ENCODE measurements at regions not wholly inside any gene's neighbourhood (a gene's known extent, or its start where the extent isn't known, plus 50 kb on each side); places are given as distances from the start of the nearest gene placed in this dataset.

GRCh38 chr2:13884291-13884976, 748.1 kb upstream of the LRATD1 start:
- no peak for DNase-seq
- 51% methylated on average over 2 of the region's 3 CpGs for WGBS (ENCODE audit: insufficient coverage, low coverage, low lambda C conversion rate, missing lambda C conversion rate)
- intact Hi-C loops (cut with DNase I): no loop called here

GRCh38 chr2:13901526-13901925, 731.0 kb upstream of the LRATD1 start:
- Histone ChIP-seq H3K9me3 (no peaks in the 10 kb centered on the region), H3K4me3 (no peak overlapping the region), H3K4me1 (no peaks in the 10 kb centered on the region), H3K27me3 (no peaks in the 10 kb centered on the region), H3K36me3 (no peaks in the 10 kb centered on the region), H3K27ac (no peak overlapping the region)
- DNase-seq (no peak), ATAC-seq (no peak)
- intact Hi-C loops (cut with DNase I): no loop called here
- WGBS (ENCODE audit: insufficient coverage, low coverage, low lambda C conversion rate, missing lambda C conversion rate): 33% methylated on average over 1 of the region's 1 CpG
- no peak for TF ChIP-seq CTCF (IDR thresholded peaks at IDR 0.05)
- TF ChIP-seq POLR2A (IDR thresholded peaks at IDR 0.05): no peak

More at GRCh38 chr2:13884291-13884976, 748.1 kb upstream of the LRATD1 start:
- Histone ChIP-seq H3K4me1 (no peaks in the 10 kb centered on the region), H3K27me3 (no peaks in the 10 kb centered on the region), H3K36me3 (no peaks in the 10 kb centered on the region), H3K9me3 (no peaks in the 10 kb centered on the region), H3K4me3 (no peak overlapping the region), H3K27ac (no peak overlapping the region)
- ATAC-seq: no peak
- TF ChIP-seq CTCF (IDR thresholded peaks at IDR 0.05) (no peak), POLR2A (IDR thresholded peaks at IDR 0.05) (no peak)

- TF ChIP-seq CTCF (IDR thresholded peaks at IDR 0.05) (no peak), POLR2A (IDR thresholded peaks at IDR 0.05) (no peak)
- no peaks in the 10 kb centered on the region for H3K4me1 ChIP-seq
- H3K36me3 ChIP-seq: no peaks in the 10 kb centered on the region
- no peak overlapping the region for H3K4me3 ChIP-seq
- DNase-seq: no peak
- H3K27ac ChIP-seq: no peak overlapping the region
- no peak for ATAC-seq
- H3K27me3 ChIP-seq: no peaks in the 10 kb centered on the region
- no peaks in the 10 kb centered on the region for H3K9me3 ChIP-seq
- 37% methylated on average over 2 of the region's 2 CpGs for WGBS (ENCODE audit: insufficient coverage, low coverage, low lambda C conversion rate, missing lambda C conversion rate)
- intact Hi-C loops (cut with DNase I): no loop called here
These were observed 726.7 kb upstream of the LRATD1 start for GRCh38 chr2:13905831-13906230.

GRCh38 chr2:13916066-13916465, 716.5 kb upstream of the LRATD1 start:
- no peaks in the 10 kb centered on the region for H3K27me3 ChIP-seq
- no peaks in the 10 kb centered on the region for H3K4me1 ChIP-seq
- DNase-seq: no peak
- 57% methylated on average over 2 of the region's 2 CpGs for WGBS (ENCODE audit: insufficient coverage, low coverage, low lambda C conversion rate, missing lambda C conversion rate)
- no peaks in the 10 kb centered on the region for H3K9me3 ChIP-seq
- no peak for TF ChIP-seq POLR2A (IDR thresholded peaks at IDR 0.05)
- TF ChIP-seq CTCF (IDR thresholded peaks at IDR 0.05): no peak
- no peak overlapping the region for H3K27ac ChIP-seq
- intact Hi-C loops (cut with DNase I): no loop called here
- no peak overlapping the region for H3K4me3 ChIP-seq
- no peaks in the 10 kb centered on the region for H3K36me3 ChIP-seq
- no peak for ATAC-seq

All from right lobe of liver (tissue), 6 donors.